Hepatocyte (in vitro differentiated cells): ENCODE measurements at regions not wholly inside any gene's neighbourhood (a gene's known extent, or its start where the extent isn't known, plus 50 kb on each side); places are given as distances from the start of the nearest gene placed in this dataset.

Experiments
- DNase-seq: peaks from one replicate; pipeline ENCODE4 v3.0.0-alpha.2; 2016; ENCODE audit warnings: low spot score
- H2AFZ ChIP-seq: fragments of 200-600 bp; sonication (generic); 2 replicates; pipeline ENCODE4 v1.6.0; 2016; ENCODE audit warnings: antibody characterized with exemption, mild to moderate bottlenecking
- H3K27ac ChIP-seq: fragments of 200-600 bp; sonication (generic); 2 replicates; pipeline ENCODE4 v1.5.1; 2016; ENCODE audit warnings: mild to moderate bottlenecking
- H3K27me3 ChIP-seq: fragments of 200-600 bp; sonication (generic); 2 replicates; pipeline ENCODE4 v1.6.1; 2016
- H3K36me3 ChIP-seq: fragments of 200-600 bp; sonication (generic); replicated peaks from 2 replicates; pipeline ENCODE4 v1.5.1; 2016; ENCODE audit warnings: low read depth; ENCODE audit not compliant: insufficient read depth
- H3K4me1 ChIP-seq: fragments of 200-600 bp; sonication (generic); 2 replicates; pipeline ENCODE4 v1.5.1; 2016; ENCODE audit warnings: mild to moderate bottlenecking, moderate library complexity; ENCODE audit not compliant: insufficient read depth
- H3K4me2 ChIP-seq: fragments of 200-600 bp; sonication (generic); 2 replicates; pipeline ENCODE4 v1.6.0; 2016
- H3K4me3 ChIP-seq: fragments of 200-600 bp; sonication (generic); 2 replicates; pipeline ENCODE4 v1.5.1; 2016; ENCODE audit warnings: mild to moderate bottlenecking
- H3K79me2 ChIP-seq: fragments of 200-600 bp; sonication (generic); 2 replicates; pipeline ENCODE4 v1.6.0; 2017; ENCODE audit warnings: mild to moderate bottlenecking
- H3K9me2 ChIP-seq: fragments of 200-600 bp; sonication (generic); replicated peaks from 2 replicates; pipeline ENCODE4 v1.6.0; 2017; ENCODE audit warnings: mild to moderate bottlenecking; ENCODE audit not compliant: insufficient read depth
- H3K9me3 ChIP-seq: fragments of 200-600 bp; sonication (generic); 2 replicates; pipeline ENCODE4 v1.5.1; 2016; ENCODE audit warnings: low read depth, mild to moderate bottlenecking
- H4K20me1 ChIP-seq: fragments of 200-600 bp; sonication (generic); 2 replicates; pipeline ENCODE4 v1.6.0; 2016; ENCODE audit warnings: mild to moderate bottlenecking; ENCODE audit not compliant: insufficient read depth, poor library complexity, severe bottlenecking
- EZH2 ChIP-seq: fragments of 200-600 bp; sonication (generic); IDR thresholded peaks from 2 replicates; pipeline ENCODE4 v1.6.1; 2016; ENCODE audit warnings: antibody characterized with exemption, mild to moderate bottlenecking, borderline replicate concordance
- EZH2phosphoT487 ChIP-seq: fragments of 200-600 bp; sonication (generic); IDR thresholded peaks from one replicate; pipeline ENCODE4 v1.6.1; 2018; ENCODE audit warnings: antibody characterized with exemption, mild to moderate bottlenecking, low read depth, moderate library complexity; ENCODE audit not compliant: unreplicated experiment, severe bottlenecking
- WGBS: methylation state at CpG from one replicate; pipeline ENCODE4 v1.1.6; 2016; ENCODE audit warnings: low lambda C conversion rate; ENCODE audit errors: missing lambda C conversion rate; 5-methylcytosine and 5-hydroxymethylcytosine counted together
- TF ChIP-seq, protein P1 (sequence below): fragments of 200-600 bp; sonication (generic); IDR thresholded peaks from 2 replicates; pipeline ENCODE4 v1.5.1; 2016; ENCODE audit warnings: antibody characterized with exemption, mild to moderate bottlenecking; ENCODE audit not compliant: poor library complexity

DNA sequence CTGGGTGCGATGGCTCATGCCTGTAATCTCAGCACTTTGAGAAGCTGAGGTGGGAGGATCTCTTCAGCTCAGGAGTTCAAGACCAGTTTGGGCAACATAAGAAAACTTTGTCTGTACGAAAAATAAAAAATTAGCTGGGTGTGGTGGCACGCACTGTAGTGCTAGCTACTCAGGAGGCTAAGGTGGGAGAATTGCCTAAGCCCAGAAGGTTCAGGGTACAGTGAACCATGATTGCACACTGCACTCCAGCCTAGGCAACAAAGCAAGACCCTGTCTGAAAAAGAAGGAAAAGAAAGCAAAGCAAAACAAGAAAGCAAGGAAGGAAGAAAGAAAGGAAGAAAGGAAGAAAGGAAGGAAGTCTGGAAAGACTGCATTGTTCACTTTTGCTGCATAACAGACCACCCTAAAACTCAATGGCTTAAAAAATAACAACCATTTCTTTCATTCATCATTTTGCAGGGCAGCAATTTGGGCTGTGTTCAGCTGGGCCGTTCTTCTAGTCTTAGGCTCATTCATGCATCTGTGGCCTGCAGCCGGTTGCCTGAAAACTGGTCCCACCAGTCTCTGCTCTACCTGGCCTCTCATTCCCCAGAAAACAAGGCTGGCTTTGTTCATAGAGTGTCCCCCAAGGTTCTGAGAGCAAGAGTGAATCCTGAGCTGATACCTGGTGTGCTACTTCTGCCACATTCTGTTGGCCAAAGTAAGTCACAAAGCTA, 82.4 kb upstream of the MIER3 start:
- Histone ChIP-seq H2AFZ (no peak overlapping the region), H3K79me2 (no peaks in the 10 kb centered on the region), H3K4me1 (no peaks in the 10 kb centered on the region), H3K9me3 (no peaks in the 10 kb centered on the region), H3K36me3 (no peaks in the 10 kb centered on the region), H3K4me3 (no peak overlapping the region), H3K9me2 (no peaks in the 10 kb centered on the region), H3K27me3 (no peaks in the 10 kb centered on the region), H4K20me1 (no peaks in the 10 kb centered on the region), H3K4me2 (no peak overlapping the region), H3K27ac (no peak overlapping the region)
- no peak for DNase-seq
- TF ChIP-seq, protein P1, sequence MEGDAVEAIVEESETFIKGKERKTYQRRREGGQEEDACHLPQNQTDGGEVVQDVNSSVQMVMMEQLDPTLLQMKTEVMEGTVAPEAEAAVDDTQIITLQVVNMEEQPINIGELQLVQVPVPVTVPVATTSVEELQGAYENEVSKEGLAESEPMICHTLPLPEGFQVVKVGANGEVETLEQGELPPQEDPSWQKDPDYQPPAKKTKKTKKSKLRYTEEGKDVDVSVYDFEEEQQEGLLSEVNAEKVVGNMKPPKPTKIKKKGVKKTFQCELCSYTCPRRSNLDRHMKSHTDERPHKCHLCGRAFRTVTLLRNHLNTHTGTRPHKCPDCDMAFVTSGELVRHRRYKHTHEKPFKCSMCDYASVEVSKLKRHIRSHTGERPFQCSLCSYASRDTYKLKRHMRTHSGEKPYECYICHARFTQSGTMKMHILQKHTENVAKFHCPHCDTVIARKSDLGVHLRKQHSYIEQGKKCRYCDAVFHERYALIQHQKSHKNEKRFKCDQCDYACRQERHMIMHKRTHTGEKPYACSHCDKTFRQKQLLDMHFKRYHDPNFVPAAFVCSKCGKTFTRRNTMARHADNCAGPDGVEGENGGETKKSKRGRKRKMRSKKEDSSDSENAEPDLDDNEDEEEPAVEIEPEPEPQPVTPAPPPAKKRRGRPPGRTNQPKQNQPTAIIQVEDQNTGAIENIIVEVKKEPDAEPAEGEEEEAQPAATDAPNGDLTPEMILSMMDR: no peak
- TF ChIP-seq EZH2: no peak
- no peak for TF ChIP-seq EZH2phosphoT487
- 83% methylated on average over 5 of the region's 5 CpGs for WGBS

DNA sequence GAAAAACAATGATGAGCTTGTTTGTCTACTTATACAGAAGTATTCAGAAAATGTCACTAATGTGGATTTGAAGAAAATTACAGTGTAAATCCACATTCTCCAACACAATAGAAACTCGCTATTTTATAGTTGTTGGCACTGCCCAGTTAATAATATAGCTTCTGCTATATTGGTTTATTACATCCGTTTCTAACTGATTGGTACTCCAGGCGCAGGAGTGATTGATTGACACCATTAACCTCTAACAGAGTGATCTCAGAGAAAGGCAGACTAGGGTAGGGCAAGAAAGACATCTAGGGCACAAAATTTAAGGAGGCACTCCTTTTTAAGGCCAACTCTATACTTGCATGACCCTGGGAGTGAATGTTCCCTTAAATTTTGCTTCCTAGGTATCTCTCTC, 84.0 kb upstream of the MIER3 start:
- Histone ChIP-seq H3K27ac (no peak overlapping the region), H3K27me3 (no peaks in the 10 kb centered on the region)
- TF ChIP-seq, protein P1: no peak
- TF ChIP-seq EZH2phosphoT487 (no peak), EZH2 (no peak)

DNA sequence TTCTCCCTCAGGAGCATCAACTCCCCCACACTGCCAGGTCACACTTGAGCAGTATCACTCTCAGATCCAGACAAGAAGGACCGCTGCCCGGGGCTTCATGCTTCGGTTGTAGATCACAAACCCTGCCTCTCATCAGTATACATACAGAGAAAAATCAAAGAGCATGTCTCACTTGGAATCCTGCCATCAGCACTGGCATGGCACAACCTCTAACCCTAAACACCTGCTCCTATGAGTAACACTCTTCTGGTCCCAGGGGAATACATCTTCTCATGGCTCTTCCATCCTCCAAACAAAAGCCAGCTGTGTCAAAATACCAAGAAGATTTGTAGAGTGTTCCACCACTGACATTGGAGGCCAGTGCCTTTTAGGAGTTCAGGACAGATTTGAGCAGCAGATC, 84.8 kb upstream of the MIER3 start:
- H2AFZ ChIP-seq: no peak overlapping the region
- TF ChIP-seq EZH2 (no peak), EZH2phosphoT487 (no peak)
- TF ChIP-seq, protein P1: no peak
- H3K4me1 ChIP-seq: no peaks in the 10 kb centered on the region
- H3K79me2 ChIP-seq: no peaks in the 10 kb centered on the region
- DNase-seq: no peak
- H3K4me2 ChIP-seq: no peak overlapping the region
- H3K9me2 ChIP-seq: no peaks in the 10 kb centered on the region
- 96% methylated on average over 3 of the region's 3 CpGs for WGBS
- H3K36me3 ChIP-seq: no peaks in the 10 kb centered on the region
- H3K9me3 ChIP-seq: no peaks in the 10 kb centered on the region
- no peaks in the 10 kb centered on the region for H4K20me1 ChIP-seq
- H3K4me3 ChIP-seq: no peak overlapping the region
- H3K27ac ChIP-seq: no peak overlapping the region
- H3K27me3 ChIP-seq: no peaks in the 10 kb centered on the region

More for the DNA sequence above, 84.0 kb upstream of the MIER3 start:
- Histone ChIP-seq H3K9me2 (no peaks in the 10 kb centered on the region), H2AFZ (no peak overlapping the region), H3K4me1 (no peaks in the 10 kb centered on the region), H3K36me3 (no peaks in the 10 kb centered on the region), H3K4me2 (no peak overlapping the region), H4K20me1 (no peaks in the 10 kb centered on the region), H3K79me2 (no peaks in the 10 kb centered on the region), H3K9me3 (no peaks in the 10 kb centered on the region), H3K4me3 (no peak overlapping the region)
- DNase-seq: no peak
- WGBS: 80% methylated on average over 3 of the region's 3 CpGs
